IMR-90 (cell line): ENCODE measurements at regions not wholly inside any gene's neighbourhood (a gene's known extent, or its start where the extent isn't known, plus 50 kb on each side); places are given as distances from the start of the nearest gene placed in this dataset.

Experiments used
- ATAC-seq: fragments of 200-7000 bp; cut with Tn5 transposase; 2 replicates; pipeline ENCODE4 v1.9.1; 2020; ENCODE audit warnings: low read depth, mild to moderate bottlenecking, moderate library complexity
- BruUV-seq: library from RNA; stranded (reverse); fragments of 400-500 nt; replicated peaks from 2 replicates; lab custom pipeline; 2021; lab: Mats Ljungman, UMichigan
- CTCF ChIA-PET: fragments of 300-600 bp; formaldehyde crosslinking; extraction: SDS; loops from one replicate; lab custom pipeline; 2021; ENCODE audit warnings: antibody characterized with exemption; lab: Yijun Ruan, JAX
- POLR2A ChIA-PET: fragments of 300-600 bp; sonication (Branson Sonifier 250); formaldehyde crosslinking; loops from one replicate; lab custom pipeline; 2022; ENCODE audit warnings: antibody characterized with exemption; ENCODE audit not compliant: unreplicated experiment; lab: Charles Lee
- DNase-seq: peaks from one replicate; pipeline ENCODE4 v3.0.0; 2013
- H2AFZ ChIP-seq: replicated peaks from 2 replicates; pipeline ENCODE3; 2013; ENCODE audit warnings: low read length, mild to moderate bottlenecking; ENCODE audit not compliant: poor library complexity
- H2AK5ac ChIP-seq: 2 replicates; pipeline ENCODE4 v1.6.1; 2013; ENCODE audit warnings: low read depth, low read length, inconsistent platforms
- H2AK9ac ChIP-seq: replicated peaks from 2 replicates; pipeline ENCODE3; 2013; ENCODE audit warnings: mild to moderate bottlenecking, low read depth, low read length, moderate library complexity; ENCODE audit not compliant: poor library complexity
- H2BK120ac ChIP-seq: 2 replicates; pipeline ENCODE4 v1.6.1; 2013; ENCODE audit warnings: low read depth, low read length, inconsistent platforms
- H2BK15ac ChIP-seq: 3 replicates; pipeline ENCODE4 v1.6.1; 2013; ENCODE audit warnings: low read depth, low read length, inconsistent platforms
- H2BK20ac ChIP-seq: 2 replicates; pipeline ENCODE4 v1.6.1; 2013; ENCODE audit warnings: low read depth, mild to moderate bottlenecking, inconsistent platforms, low read length, moderate library complexity
- H2BK5ac ChIP-seq: 2 replicates; pipeline ENCODE4 v1.6.1; 2013; ENCODE audit warnings: mild to moderate bottlenecking, low read depth, low read length, inconsistent platforms; ENCODE audit not compliant: poor library complexity, severe bottlenecking
- H3K14ac ChIP-seq: replicated peaks from 2 replicates; pipeline ENCODE4 v1.6.1; 2013; ENCODE audit warnings: low read depth, low read length, inconsistent platforms
- H3K18ac ChIP-seq: 2 replicates; pipeline ENCODE4 v1.6.1; 2013; ENCODE audit warnings: low read depth, low read length, control low read depth
- H3K23ac ChIP-seq: 2 replicates; pipeline ENCODE4 v1.6.1; 2013; ENCODE audit warnings: low read depth, low read length, inconsistent platforms
- H3K27ac ChIP-seq: 2 replicates; pipeline ENCODE4 v1.5.1; 2013; ENCODE audit warnings: mild to moderate bottlenecking, control low read depth, low read length; ENCODE audit not compliant: insufficient read depth
- H3K27me3 ChIP-seq: 2 replicates; pipeline ENCODE4 v1.6.1; 2013; ENCODE audit warnings: low read length; ENCODE audit not compliant: control insufficient read depth, insufficient read depth
- H3K36me3 ChIP-seq: 2 replicates; pipeline ENCODE4 v1.6.1; 2013; ENCODE audit warnings: low read length, mixed read lengths; ENCODE audit not compliant: control insufficient read depth, insufficient read depth
- H3K4ac ChIP-seq: 2 replicates; pipeline ENCODE4 v1.6.1; 2013; ENCODE audit warnings: low read depth, low read length, inconsistent platforms
- H3K4me1 ChIP-seq: 2 replicates; pipeline ENCODE4 v1.6.1; 2013; ENCODE audit warnings: low read length, mixed read lengths; ENCODE audit not compliant: control insufficient read depth, insufficient read depth
- H3K4me2 ChIP-seq: 2 replicates; pipeline ENCODE4 v1.6.1; 2013; ENCODE audit warnings: low read depth, mild to moderate bottlenecking, control low read depth, low read length, moderate library complexity
- H3K4me3 ChIP-seq: 2 replicates; pipeline ENCODE4 v1.5.1; 2013; ENCODE audit warnings: low read depth, mild to moderate bottlenecking, control low read depth, low read length, moderate library complexity; ENCODE audit not compliant: insufficient read depth
- H3K56ac ChIP-seq: 2 replicates; pipeline ENCODE4 v1.6.1; 2013; ENCODE audit warnings: low read length, inconsistent platforms; ENCODE audit not compliant: insufficient read depth; ENCODE audit errors: extremely low read depth
- H3K79me1 ChIP-seq, 2 experiments: 2 replicates each; pipeline ENCODE4 v1.6.1; 2013; ENCODE audit warnings: low read length in 2 of 2, inconsistent platforms in 1 of 2, low read depth in 1 of 2
- H3K9ac ChIP-seq: 2 replicates; pipeline ENCODE4 v1.6.1; 2013; ENCODE audit warnings: low read depth, low read length, control low read depth
- H3K9me1 ChIP-seq: 2 replicates; pipeline ENCODE4 v1.6.1; 2013; ENCODE audit warnings: low read length, inconsistent platforms; ENCODE audit not compliant: insufficient read depth
- H3K9me3 ChIP-seq: 2 replicates; pipeline ENCODE4 v1.6.1; 2013; ENCODE audit warnings: low read length; ENCODE audit not compliant: control insufficient read depth, insufficient read depth
- H4K20me1 ChIP-seq: 2 replicates; pipeline ENCODE4 v1.6.1; 2013; ENCODE audit warnings: low read length, inconsistent platforms; ENCODE audit not compliant: insufficient read depth
- H4K5ac ChIP-seq: 2 replicates; pipeline ENCODE4 v1.6.1; 2013; ENCODE audit warnings: mild to moderate bottlenecking, low read depth, low read length, control low read depth
- H4K8ac ChIP-seq, 2 experiments: 2 replicates each; pipeline ENCODE4 v1.6.1; 2013; ENCODE audit warnings: low read depth in 2 of 2, low read length in 2 of 2, control low read depth in 1 of 2, inconsistent platforms in 1 of 2
- H4K91ac ChIP-seq: 2 replicates; pipeline ENCODE4 v1.6.1; 2013; ENCODE audit warnings: low read depth, low read length, inconsistent platforms; ENCODE audit not compliant: insufficient read depth
- FOS ChIP-seq: fragments of 150-350 bp; IDR thresholded peaks from 2 replicates; pipeline ENCODE4 v1.6.1; 2016; ENCODE audit warnings: low read depth, low read length
- MXI1 ChIP-seq: IDR thresholded peaks from 2 replicates; pipeline ENCODE4 v1.6.1; 2012; ENCODE audit warnings: low read depth, mild to moderate bottlenecking, low read length, moderate library complexity, borderline replicate concordance
- POLR2A ChIP-seq: IDR thresholded peaks from 2 replicates; pipeline ENCODE4 v1.6.1; 2012; ENCODE audit warnings: mild to moderate bottlenecking, low read depth, low read length
- RFX5 ChIP-seq: IDR thresholded peaks from 2 replicates; pipeline ENCODE4 v1.8.0; 2012; ENCODE audit warnings: low read depth, mild to moderate bottlenecking, low read length, moderate library complexity
- WGBS, 2 experiments: methylation state at CpG; one replicate each; pipeline versions ENCODE4 v1.1.5 to v1.1.7; 2013; ENCODE audit warnings: missing lambda C conversion rate in 2 of 2; ENCODE audit not compliant: insufficient read length in 1 of 2; ENCODE audit errors: extremely low coverage in 2 of 2; 5-methylcytosine and 5-hydroxymethylcytosine counted together
- dilution Hi-C: fragments of 300-500 bp; cut with HindIII; formaldehyde crosslinking; loops from one replicate; pipeline ENCODE4 v1.14.3; 2018; ENCODE audit warnings: low sequenced_read_pairs; ENCODE audit not compliant: unreplicated experiment
- in situ Hi-C: fragments of 300-500 bp; cut with MboI; formaldehyde crosslinking; loops from 3 replicates; pipeline ENCODE4 v1.14.3; 2019; ENCODE audit warnings: low sequenced_read_pairs, inconsistent platforms, mixed read lengths
- intact Hi-C: fragments of 100-400 bp; cut with micrococcal nuclease; formaldehyde crosslinking; loops from 2 replicates; pipeline ENCODE4 v1.10.0; 2022
- TF ChIP-seq, protein P1 (sequence below): fragments of 150-350 bp; IDR thresholded peaks from 2 replicates; pipeline ENCODE4 v1.6.1; 2017; ENCODE audit warnings: mild to moderate bottlenecking, antibody characterized with exemption, low read length, low read depth

DNA sequence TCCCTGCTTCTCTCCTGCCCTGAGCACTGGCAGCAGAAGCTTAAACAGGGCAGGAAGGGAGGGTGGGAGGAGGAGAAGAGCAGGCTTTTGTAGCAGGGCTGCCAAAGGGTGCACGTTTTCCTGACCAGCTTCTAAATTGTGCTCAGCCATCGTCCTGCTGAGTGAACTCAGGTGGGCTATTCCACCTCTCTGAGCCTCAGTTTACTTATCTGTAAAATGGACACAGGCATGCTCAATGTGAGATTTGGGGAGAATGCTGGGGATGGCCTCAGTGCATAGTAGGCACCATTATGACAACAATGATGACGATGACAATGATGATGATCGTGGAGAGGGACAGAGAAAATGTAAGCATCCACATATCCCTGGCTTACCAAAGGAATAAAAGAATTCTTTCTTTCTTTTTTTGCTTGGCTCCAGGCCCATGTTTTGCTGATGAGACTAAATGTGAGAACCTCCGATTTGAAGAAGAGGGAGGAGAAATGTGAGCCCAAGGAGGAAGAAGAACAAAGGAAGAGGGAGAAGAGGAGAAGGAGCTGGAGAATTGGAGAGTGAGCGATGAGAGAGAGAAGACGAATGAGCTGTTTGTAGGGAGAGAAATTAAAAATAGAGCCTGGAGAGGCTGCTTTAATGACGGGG lies 105.5 kb upstream of the MYL2 start:
- H3K18ac ChIP-seq, result no peak overlapping the region
- POLR2A ChIA-PET, result no interaction called here
- no peaks in the 10 kb centered on the region for H3K9me1 ChIP-seq
- no peaks in the 10 kb centered on the region for H3K4me1 ChIP-seq
- H2AFZ ChIP-seq, result no peak overlapping the region
- no peak overlapping the region for H3K4me3 ChIP-seq
- no peak overlapping the region for H2BK15ac ChIP-seq
- in situ Hi-C loops (no loop called here), intact Hi-C loops (no loop called here), dilution Hi-C loops (no loop called here)
- no peak overlapping the region for H3K56ac ChIP-seq
- no peaks in the 10 kb centered on the region for H4K20me1 ChIP-seq
- H2BK20ac ChIP-seq, result no peak overlapping the region
- CTCF ChIA-PET, result no interaction called here
- no peak overlapping the region for H3K27ac ChIP-seq
- H4K8ac ChIP-seq, result no peak overlapping the region
- no peak for ATAC-seq
- no peak for DNase-seq
- H2AK5ac ChIP-seq, result no peak overlapping the region
- no peak overlapping the region for H3K9ac ChIP-seq
- H2AK9ac ChIP-seq, result no peak overlapping the region
- H3K36me3 ChIP-seq, result no peaks in the 10 kb centered on the region
- H3K4ac ChIP-seq, result no peak overlapping the region
- H3K27me3 ChIP-seq, result peaks cover 8% of the 10 kb centered on the region
- H3K9me3 ChIP-seq, result no peaks in the 10 kb centered on the region
- no TSS peak for BruUV-seq
- H2BK120ac ChIP-seq, result no peak overlapping the region
- no peak overlapping the region for H4K91ac ChIP-seq
- 40% methylated on average over 1 of the region's 8 CpGs; no CpG with 5 or more reads in 1 of the 2 experiments for WGBS, 2 experiments
- no peak overlapping the region for H4K5ac ChIP-seq
- H2BK5ac ChIP-seq, result no peak overlapping the region
- no peak overlapping the region for H3K14ac ChIP-seq
- H3K79me1 ChIP-seq, result no peaks in the 10 kb centered on the region
- TF ChIP-seq FOS (no peak), MXI1 (no peak), POLR2A (no peak), RFX5 (no peak)
- TF ChIP-seq, protein P1, sequence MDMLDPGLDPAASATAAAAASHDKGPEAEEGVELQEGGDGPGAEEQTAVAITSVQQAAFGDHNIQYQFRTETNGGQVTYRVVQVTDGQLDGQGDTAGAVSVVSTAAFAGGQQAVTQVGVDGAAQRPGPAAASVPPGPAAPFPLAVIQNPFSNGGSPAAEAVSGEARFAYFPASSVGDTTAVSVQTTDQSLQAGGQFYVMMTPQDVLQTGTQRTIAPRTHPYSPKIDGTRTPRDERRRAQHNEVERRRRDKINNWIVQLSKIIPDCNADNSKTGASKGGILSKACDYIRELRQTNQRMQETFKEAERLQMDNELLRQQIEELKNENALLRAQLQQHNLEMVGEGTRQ, result no peak
- H3K4me2 ChIP-seq, result no peak overlapping the region
- no peak overlapping the region for H3K23ac ChIP-seq
